Cardiac fibroblast (primary cell): ENCODE measurements at regions not wholly inside any gene's neighbourhood (a gene's known extent, or its start where the extent isn't known, plus 50 kb on each side); places are given as distances from the start of the nearest gene placed in this dataset.

Source experiments
- DNase-seq, 2 donors: peaks; one replicate each; pipeline versions ENCODE4 v3.0.0 to v3.0.0-alpha.2; 2010; ENCODE audit warnings: low read depth in 2 of 2
- H3K4me3 ChIP-seq, 2 donors: replicated peaks in 1 of 2; 1 replicate in 1 of 2; 2 replicates in 1 of 2; pipeline ENCODE4 v1.5.1; 2011; ENCODE audit warnings: low read depth in 2 of 2, low read length in 2 of 2, mild to moderate bottlenecking in 2 of 2, moderate library complexity in 1 of 2
- TF ChIP-seq, protein P1 (sequence below): IDR thresholded peaks from one replicate; pipeline ENCODE4 v1.5.1; 2011; ENCODE audit warnings: low read depth, mild to moderate bottlenecking, low read length, inconsistent platforms

GRCh38 chr1:30631700-30632099 is 91.7 kb downstream of the MATN1 start:
- TF ChIP-seq, protein P1, sequence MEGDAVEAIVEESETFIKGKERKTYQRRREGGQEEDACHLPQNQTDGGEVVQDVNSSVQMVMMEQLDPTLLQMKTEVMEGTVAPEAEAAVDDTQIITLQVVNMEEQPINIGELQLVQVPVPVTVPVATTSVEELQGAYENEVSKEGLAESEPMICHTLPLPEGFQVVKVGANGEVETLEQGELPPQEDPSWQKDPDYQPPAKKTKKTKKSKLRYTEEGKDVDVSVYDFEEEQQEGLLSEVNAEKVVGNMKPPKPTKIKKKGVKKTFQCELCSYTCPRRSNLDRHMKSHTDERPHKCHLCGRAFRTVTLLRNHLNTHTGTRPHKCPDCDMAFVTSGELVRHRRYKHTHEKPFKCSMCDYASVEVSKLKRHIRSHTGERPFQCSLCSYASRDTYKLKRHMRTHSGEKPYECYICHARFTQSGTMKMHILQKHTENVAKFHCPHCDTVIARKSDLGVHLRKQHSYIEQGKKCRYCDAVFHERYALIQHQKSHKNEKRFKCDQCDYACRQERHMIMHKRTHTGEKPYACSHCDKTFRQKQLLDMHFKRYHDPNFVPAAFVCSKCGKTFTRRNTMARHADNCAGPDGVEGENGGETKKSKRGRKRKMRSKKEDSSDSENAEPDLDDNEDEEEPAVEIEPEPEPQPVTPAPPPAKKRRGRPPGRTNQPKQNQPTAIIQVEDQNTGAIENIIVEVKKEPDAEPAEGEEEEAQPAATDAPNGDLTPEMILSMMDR: no peak
- no peak overlapping the region for H3K4me3 ChIP-seq
- no peak for DNase-seq

- no peak overlapping the region for H3K4me3 ChIP-seq
- TF ChIP-seq, protein P1: no peak
- no peak for DNase-seq
These were observed 93.9 kb downstream of the MATN1 start for GRCh38 chr1:30629501-30629900.

- DNase-seq: no peak
- H3K4me3 ChIP-seq: no peak overlapping the region
- TF ChIP-seq, protein P1: no peak
These were observed 95.4 kb downstream of the MATN1 start for GRCh38 chr1:30627994-30628393.

DNA sequence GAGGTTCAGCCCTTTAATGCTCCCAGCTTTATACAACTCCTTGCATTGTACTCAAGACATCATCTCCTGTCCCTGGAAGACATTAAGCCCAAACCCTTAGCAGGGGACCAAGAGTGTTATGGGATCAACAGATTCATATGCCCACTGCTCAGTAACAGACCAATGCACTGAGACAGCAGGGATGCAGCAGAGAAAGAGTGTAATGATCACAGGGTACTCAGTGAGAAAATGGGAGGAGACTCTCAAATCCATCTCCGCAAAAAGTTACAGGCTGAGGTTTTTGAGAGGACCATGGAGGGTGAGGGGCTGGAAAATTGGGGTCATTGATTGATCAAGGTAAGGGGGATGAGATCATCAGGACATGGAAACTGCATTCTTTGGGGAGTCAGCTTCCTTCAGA is 96.2 kb downstream of the MATN1 start:
- no peak for DNase-seq
- TF ChIP-seq, protein P1: no peak
- H3K4me3 ChIP-seq: no peak overlapping the region

GRCh38 chr1:30623431-30623830 is 100.0 kb downstream of the MATN1 start:
- no peak overlapping the region for H3K4me3 ChIP-seq
- TF ChIP-seq, protein P1: no peak

GRCh38 chr1:30619619-30620018 is 103.8 kb downstream of the MATN1 start:
- DNase-seq: no peak
- H3K4me3 ChIP-seq: no peak overlapping the region
- TF ChIP-seq, protein P1: no peak

More at GRCh38 chr1:30623431-30623830, 100.0 kb downstream of the MATN1 start:
- DNase-seq: no peak

- no peak overlapping the region for H3K4me3 ChIP-seq
- DNase-seq: no peak
- TF ChIP-seq, protein P1: no peak
These were observed 105.0 kb downstream of the MATN1 start for GRCh38 chr1:30618335-30618747.
